ENCODE measurements at regions not wholly inside any gene's neighbourhood (a gene's known extent, or its start where the extent isn't known, plus 50 kb on each side); places are given as distances from the start of the nearest gene placed in this dataset.

DNA sequence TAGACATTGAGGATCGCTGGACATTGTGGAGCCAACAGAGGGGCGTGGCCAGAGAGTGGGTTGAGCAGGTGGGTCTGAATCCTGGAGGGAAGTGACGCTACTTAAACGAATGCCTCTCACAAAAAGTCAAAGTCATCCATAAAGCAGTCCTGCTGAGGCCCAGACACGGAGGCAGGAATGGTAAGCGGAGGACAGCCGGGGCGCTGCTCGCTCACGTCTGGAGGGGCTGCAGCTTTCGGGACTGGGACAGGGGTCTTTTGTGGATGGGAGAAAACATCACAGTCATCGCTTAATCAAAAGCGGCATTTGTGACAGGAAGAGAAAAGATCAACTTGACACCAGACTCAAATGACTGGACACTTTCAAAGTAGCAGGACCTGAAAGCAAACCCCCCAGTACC lies 88.4 kb downstream of the PTGR3 start:
- Histone ChIP-seq H3K4me3 (ENCODE audit: low read length) (no peak overlapping the region), H3K4me1 (ENCODE audit: control insufficient read depth, insufficient read depth, low read length) (no peaks in the 10 kb centered on the region), H3K9ac (ENCODE audit: low read length) (no peak overlapping the region), H3K9me3 (ENCODE audit: control insufficient read depth, low read length) (no peaks in the 10 kb centered on the region), H3K27me3 (replicated peaks; ENCODE audit: control insufficient read depth, insufficient read depth, low read length) (peaks cover 13% of the 10 kb centered on the region), H3K36me3 (ENCODE audit: control insufficient read depth, insufficient read depth, low read length, severe bottlenecking) (no peaks in the 10 kb centered on the region)
- no peak for DNase-seq (ENCODE audit: low read depth)

DNA sequence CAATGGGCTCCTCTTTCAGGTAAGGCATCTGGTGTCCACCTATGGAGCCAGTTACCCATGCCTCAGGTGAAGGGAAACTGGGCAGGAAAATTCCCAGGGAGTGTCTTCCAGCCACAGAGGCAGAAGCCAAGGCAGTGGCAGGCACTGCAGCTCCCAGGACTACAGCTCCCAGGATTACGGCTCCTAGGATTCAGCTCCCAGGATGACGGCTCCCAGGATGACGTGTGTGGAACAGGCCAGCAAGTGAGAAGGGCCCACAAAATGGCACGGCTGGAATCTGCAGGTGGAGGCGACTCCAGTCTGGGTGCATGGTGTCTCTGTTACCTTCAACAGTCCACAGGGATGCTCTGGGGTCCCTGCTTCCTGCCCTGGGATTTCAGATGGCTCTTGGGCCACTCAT lies 92.1 kb downstream of the PTGR3 start:
- Histone ChIP-seq H3K9me3 (ENCODE audit: control insufficient read depth, low read length) (no peaks in the 10 kb centered on the region), H3K36me3 (ENCODE audit: control insufficient read depth, insufficient read depth, low read length, severe bottlenecking) (no peaks in the 10 kb centered on the region), H3K4me3 (ENCODE audit: low read length) (no peak overlapping the region), H3K27me3 (replicated peaks; ENCODE audit: control insufficient read depth, insufficient read depth, low read length) (peaks cover 14% of the 10 kb centered on the region), H3K4me1 (ENCODE audit: control insufficient read depth, insufficient read depth, low read length) (no peaks in the 10 kb centered on the region), H3K9ac (ENCODE audit: low read length) (no peak overlapping the region)
- no peak for DNase-seq (ENCODE audit: low read depth)

DNA sequence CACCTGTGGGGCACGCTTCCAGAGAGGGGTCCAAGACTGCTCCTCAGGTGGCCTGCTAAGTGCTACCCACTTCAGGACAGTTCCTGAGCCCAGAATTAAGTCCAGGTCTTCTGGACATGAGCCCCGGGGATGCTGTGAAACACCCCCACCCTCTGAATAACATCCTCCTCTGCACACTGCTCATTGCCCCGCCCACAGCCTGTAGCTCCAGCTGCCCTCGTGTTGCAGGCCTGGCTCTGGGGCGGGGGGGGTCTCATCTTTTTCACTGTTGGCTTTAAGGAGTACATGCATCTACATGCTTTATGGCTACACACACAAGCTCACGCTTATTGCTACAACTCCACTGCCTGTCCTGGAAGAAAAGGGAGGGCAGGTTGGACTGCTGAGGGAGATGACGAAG lies 92.8 kb downstream of the PTGR3 start:
- DNase-seq (ENCODE audit: low read depth), result no peak
- H3K9ac ChIP-seq (ENCODE audit: low read length), result no peak overlapping the region

DNA sequence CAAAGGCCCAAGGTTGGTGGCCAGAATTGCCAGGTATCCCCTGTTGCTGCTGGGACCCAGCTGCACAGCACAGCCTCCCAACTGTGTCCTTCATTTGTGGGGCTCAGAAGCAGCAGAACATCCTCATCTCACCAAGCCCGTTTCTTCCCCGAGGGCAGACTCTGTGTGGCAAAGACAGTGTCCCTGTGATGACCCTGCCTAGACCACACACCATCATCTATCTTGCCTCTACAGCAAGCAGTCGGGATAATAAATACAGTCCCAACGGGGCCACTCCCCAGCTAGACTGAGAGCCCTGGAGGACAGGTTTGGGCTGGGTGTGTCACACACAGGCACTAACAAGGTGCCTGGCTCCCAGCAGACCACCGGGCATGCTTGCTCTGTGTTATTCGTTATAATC lies 93.4 kb downstream of the PTGR3 start:
- Histone ChIP-seq H3K27me3 (replicated peaks; ENCODE audit: control insufficient read depth, insufficient read depth, low read length) (peaks cover 19% of the 10 kb centered on the region), H3K4me1 (ENCODE audit: control insufficient read depth, insufficient read depth, low read length) (no peaks in the 10 kb centered on the region), H3K9ac (ENCODE audit: low read length) (no peak overlapping the region), H3K9me3 (ENCODE audit: control insufficient read depth, low read length) (no peaks in the 10 kb centered on the region), H3K36me3 (ENCODE audit: control insufficient read depth, insufficient read depth, low read length, severe bottlenecking) (no peaks in the 10 kb centered on the region), H3K4me3 (ENCODE audit: low read length) (no peak overlapping the region)
- DNase-seq (ENCODE audit: low read depth), result no peak

More for the DNA sequence above, 92.8 kb downstream of the PTGR3 start:
- H3K9me3 ChIP-seq (ENCODE audit: control insufficient read depth, low read length), result no peaks in the 10 kb centered on the region
- H3K36me3 ChIP-seq (ENCODE audit: control insufficient read depth, insufficient read depth, low read length, severe bottlenecking), result no peaks in the 10 kb centered on the region
- no peak overlapping the region for H3K4me3 ChIP-seq (ENCODE audit: low read length)
- H3K27me3 ChIP-seq (replicated peaks; ENCODE audit: control insufficient read depth, insufficient read depth, low read length), result peaks cover 14% of the 10 kb centered on the region
- H3K4me1 ChIP-seq (ENCODE audit: control insufficient read depth, insufficient read depth, low read length), result no peaks in the 10 kb centered on the region

Data from adipocyte (in vitro differentiated cells).